ENCODE measurements at regions not wholly inside any gene's neighbourhood (a gene's known extent, or its start where the extent isn't known, plus 50 kb on each side); places are given as distances from the start of the nearest gene placed in this dataset.

- DNase-seq, result peak; percentile 25
These were observed 312.7 kb downstream of the PTPRU start for GRCh38 chr1:29549001-29549400.

DNA sequence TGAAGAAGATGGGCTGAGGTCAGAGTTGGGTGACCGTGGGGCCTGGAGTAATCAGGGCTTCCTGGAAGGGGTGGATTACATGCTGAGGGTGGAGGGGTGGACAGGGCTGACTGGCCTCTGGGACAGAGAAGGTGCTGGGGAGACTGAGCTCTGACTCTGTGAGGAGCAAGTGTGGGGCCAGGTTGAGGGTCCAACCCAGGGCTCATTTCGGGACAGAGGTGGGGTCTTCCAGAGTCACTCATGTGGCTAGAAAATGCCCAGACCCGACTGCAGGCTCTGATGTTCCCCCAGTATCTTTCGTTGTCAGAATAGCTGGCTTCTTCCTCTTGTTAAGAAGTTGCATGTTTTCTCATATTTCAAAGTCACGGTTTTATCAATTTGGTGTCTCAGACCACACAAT is 311.8 kb downstream of the PTPRU start:
- DNase-seq, result no peak

DNA sequence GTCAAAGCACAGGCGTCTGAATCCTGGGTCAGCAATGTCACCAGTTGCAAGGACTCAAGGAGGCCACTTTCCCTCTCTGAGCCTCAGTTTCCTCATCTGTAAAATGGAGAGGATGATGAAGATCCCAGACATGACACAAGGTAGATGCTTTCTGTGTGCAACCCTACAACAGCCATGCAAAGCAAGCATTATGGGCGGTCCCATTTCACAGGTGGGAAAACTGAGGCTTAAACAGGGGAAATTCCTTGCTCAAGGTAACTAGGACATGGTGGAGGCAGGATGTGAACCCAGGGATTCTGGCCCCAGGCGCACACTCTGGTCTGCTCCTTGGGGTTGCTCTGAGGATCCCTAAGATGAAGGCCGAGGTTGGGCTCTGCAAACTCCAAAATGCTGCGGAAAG is 311.0 kb downstream of the PTPRU start:
- DNase-seq, result no peak

DNA sequence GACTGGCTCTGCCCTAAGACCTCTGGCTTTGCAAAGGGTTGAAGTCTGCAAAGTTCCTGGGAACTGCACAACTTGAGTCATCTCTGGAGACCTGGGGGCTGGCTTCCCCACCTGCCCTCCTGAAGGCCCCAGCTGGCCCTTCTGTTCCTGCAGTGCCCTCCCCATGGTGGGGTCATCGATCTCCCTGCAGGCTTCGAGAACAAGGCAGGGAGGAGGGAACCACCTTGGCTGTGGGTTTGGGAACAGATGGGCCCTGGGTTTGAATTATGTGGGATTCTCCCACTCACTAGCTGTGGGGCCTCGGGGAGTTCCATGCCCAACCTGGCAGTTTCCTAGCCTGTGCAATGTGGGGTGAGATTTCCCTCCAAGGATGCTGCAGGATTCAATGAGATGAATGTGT is 310.2 kb downstream of the PTPRU start:
- DNase-seq, result no peak

DNA sequence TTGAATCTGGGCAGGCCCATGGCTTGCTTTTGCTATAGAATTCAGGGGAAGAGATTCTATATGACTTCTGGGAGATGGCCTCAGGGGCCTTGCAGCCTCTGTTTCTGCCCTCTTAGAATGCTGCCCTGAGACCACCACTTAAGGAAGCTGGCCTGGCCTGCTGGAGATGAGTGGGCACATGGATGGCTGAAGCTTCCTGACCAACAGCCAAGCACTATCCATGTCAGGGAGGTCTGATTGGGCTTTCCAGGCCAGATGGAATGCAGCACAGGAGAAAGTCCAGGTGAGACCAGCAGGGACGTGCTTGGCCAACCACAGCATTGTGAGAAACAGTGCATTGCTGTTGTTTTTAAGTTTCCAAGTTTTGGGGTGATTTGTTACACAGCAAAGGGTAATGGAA is 308.1 kb downstream of the PTPRU start:
- no peak for DNase-seq

GRCh38 chr1:29543586-29543985 is 307.3 kb downstream of the PTPRU start:
- DNase-seq, result no peak

DNA sequence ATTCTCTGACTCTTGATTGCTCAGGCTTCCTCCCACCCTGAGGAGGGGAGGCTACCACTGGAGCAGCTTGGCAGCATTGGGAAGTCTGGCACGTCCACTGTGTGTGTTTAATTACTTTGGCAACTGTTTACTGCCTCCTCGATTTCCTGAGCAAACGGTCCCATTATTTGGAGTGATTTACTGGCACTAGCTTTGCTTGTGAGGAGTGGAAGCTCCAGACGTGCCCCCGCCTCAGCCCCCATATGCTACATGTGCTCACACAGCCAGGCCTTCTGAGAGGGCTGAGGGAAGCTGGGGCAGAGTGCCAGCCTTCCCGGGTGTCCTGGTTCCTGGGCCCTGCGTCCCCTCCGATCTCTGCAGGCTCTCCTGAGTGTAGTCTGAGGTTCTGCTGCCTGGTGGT is 306.2 kb downstream of the PTPRU start:
- no peak for DNase-seq

- no peak for DNase-seq
These were observed 305.3 kb downstream of the PTPRU start for GRCh38 chr1:29541631-29542030.

DNA sequence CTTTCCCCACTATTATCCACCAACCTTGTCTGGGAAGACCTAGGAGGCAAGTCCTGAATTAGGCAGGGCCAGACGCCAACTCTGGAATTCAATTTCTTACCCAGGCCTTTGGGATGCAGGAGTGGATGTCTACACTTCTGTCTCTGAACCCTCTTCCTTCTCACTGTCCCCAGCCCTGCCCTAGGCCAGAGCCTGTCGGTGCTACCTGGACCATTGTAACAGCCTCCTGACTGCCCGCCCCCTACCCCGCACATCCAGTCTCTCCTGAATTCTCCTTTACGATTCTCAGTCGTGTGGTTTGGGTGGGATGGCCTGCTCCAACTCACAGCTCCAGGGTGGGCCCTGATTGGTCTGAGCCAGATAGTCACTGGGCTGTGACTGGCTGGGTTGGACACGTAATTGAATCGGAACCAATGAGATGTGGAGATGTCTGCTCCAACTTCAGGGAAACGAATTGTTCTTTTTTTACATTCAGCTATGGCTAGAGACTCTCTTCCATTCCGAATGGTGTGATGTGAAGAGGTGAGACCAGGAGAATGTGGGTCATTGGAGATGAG is 304.6 kb downstream of the PTPRU start:
- DNase-seq, result no peak

- no peak for DNase-seq
These were observed 303.6 kb downstream of the PTPRU start for GRCh38 chr1:29539971-29540370.

- no peak for DNase-seq
These were observed 302.3 kb downstream of the PTPRU start for GRCh38 chr1:29538586-29538985.

DNA sequence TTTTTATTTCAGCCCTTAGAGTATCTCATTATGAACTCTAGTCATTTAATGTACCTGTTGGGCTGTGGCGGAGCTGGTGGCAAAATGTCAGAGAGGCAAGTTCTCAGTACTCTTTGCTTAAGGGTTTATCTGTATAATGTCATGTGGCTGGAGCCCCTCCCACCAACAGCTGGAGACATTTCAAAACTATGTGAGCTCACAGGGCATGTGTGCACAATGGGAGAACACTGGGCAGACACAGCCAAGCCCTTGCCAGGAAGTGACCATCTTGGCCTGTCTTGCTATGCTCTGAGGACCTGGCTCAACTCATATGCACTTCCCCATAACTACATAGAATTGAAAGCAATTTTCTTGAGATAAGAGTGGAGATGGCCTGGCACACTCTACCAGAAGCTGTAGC is 296.4 kb downstream of the PTPRU start:
- DNase-seq, result no peak

GRCh38 chr1:29532285-29532684 is 296.0 kb downstream of the PTPRU start:
- DNase-seq, result no peak

- no peak for DNase-seq
These were observed 295.3 kb downstream of the PTPRU start for GRCh38 chr1:29531596-29531995.

DNA sequence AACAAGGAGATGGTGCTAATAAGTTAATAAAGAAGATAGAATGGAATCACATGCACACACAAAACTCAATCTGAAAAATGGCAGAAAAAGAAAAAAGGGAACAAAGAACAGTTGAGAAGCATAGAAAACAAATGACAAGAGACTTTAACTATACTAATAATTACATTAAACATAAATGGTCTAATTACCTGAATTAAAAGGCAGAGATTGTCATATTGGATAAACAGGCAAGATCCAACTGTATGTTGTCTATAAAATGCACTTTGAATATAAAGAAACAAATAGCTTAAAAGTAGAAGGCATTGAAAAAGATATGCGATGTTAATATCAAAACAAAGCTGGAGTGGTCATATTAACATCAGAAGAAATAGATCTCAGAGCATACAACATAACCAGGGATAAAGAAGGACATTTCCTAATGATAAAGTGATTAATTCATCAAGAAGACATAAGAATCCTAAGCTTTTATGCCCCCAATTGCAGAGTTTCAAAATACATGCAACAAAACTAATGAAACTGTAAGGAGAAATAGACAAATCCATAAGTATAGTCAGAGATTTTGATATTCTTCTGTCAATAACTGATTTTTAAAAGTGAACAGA is 293.5 kb downstream of the PTPRU start:
- DNase-seq, result no peak

GRCh38 chr1:29527314-29528004 is 291.1 kb downstream of the PTPRU start:
- DNase-seq, result no peak

- DNase-seq, result no peak
These were observed 289.6 kb downstream of the PTPRU start for GRCh38 chr1:29525941-29526340.

DNA sequence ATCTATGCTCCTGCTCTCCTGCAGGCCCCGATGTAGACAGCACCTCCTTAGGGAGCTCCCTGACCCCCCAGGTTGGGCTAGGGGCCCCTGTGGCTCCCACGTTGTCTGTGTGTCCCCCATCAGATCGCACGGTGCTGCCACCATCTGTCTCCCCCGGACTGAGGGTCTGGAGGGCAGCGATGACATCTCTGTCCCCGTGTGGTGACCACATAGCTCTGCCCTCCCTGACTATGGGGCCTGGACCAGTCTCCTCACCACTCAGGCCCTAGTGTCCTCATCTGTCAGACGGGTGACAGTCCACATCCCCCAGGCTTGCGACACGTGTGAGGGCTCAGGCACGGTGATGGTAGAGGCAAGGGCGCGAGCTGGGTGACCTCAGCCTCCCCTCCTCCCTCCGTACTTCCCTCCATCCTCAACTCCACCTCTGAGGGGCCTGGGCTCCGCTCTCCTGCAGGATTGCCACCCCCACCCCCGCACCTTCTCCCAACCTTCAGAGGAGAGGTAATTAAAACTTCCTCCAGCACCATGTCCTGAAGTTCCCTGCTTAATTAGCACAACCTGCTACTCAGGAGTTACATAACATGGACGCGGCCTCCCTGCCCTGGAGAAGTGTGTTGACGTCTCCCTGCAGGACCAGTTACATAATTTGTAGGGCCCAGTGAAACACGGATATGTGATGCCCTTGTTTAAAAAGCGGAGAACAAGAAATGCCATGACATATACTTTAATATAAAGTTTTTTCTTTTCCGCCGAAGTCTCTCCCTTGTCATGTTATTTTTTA is 288.2 kb downstream of the PTPRU start:
- no peak for DNase-seq

DNA sequence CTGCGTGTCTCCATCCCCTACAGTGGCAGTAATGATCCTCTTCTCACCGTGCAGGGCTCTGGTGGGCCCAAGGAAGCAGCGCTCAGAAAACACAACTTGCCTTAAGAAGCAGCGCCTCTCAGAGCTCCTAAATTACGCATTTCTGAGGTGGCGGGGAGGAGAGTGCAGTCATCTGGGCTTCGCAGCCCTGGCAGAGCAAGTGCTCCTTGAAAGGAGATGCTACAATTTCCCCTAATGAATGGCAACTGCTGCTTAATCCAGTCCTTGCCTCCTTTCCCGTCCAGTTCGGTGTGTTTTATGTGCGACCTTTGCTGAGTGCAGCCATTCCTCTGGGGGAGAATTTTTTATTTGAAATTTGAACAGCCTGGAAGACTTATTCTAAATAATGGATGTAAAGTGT is 287.3 kb downstream of the PTPRU start:
- DNase-seq, result no peak

GRCh38 chr1:29523136-29523535 is 286.8 kb downstream of the PTPRU start:
- DNase-seq, result no peak

DNA sequence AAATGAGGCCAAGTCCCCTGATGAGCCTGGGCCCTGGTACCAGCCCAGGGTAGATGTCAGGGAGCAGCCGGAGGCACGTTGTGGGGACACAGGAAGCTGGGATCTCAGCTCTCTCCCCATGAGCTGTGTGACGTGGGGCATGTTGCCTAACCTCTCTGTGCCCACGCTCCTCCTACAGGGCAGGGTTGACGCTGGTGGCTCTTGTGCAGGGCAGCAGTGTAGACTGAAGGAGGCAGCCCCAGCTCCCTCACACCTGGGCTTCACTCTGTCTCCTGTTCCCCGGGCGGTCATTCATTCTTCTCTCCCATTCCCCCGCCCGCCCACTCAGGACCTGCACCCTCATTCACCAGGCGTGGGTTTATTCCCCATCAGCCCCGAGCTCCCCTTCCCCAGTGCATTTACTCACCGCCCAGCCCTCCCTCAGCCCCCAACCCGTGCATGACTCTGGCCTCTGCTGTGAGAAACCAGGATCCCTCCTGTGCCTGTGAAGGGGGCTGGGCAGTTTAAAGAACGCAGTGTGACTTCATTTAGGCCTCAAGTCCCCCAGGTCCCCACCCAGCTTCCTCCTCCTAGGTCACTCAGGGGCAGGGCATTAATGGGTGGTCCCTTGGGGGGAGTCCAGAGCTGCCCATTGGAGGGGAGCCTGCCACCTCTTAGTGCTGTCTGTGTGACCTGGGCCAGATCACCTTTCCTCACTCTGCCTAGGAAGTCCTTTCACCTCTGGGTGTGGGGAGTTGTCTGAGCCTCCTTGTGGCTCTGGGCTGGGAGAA is 285.7 kb downstream of the PTPRU start:
- no peak for DNase-seq

DNA sequence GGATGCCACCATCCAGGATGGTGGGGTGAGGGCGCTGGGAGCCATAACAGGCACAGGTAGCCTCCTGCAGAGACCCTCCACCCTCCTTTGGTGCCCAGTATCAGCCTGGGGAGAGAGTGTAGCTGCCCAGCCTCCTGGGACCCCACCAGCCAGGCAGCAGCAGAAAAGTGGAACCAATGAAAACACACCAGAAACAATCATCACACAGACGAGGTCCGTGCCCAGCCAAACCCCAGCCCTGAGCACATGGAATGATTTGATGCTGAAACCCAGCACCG is 285.1 kb downstream of the PTPRU start:
- no peak for DNase-seq

Measured in NCI-H510A treated with DMSO at 0.1 percent for 48 hours (cell line).